HCT116 (cell line): ENCODE measurements at regions not wholly inside any gene's neighbourhood (a gene's known extent, or its start where the extent isn't known, plus 50 kb on each side); places are given as distances from the start of the nearest gene placed in this dataset.

Source experiments
- CTCF ChIP-seq, 3 experiments: fragments of 200-600 bp in 1 of 3; sonication (generic) in 1 of 3; IDR thresholded peaks in 2 of 3; conservative IDR thresholded peaks in 1 of 3; 2 replicates each; pipeline ENCODE4 v1.5.1; 2012 to 2017; ENCODE audit warnings: low read depth in 2 of 3, low read length in 2 of 3, antibody characterized with exemption in 1 of 3, borderline replicate concordance in 1 of 3, control low read depth in 1 of 3, mild to moderate bottlenecking in 1 of 3, mixed read lengths in 1 of 3, mixed run types in 1 of 3, moderate library complexity in 1 of 3; ENCODE audit not compliant: insufficient read depth in 1 of 3
- EGR1 ChIP-seq: IDR thresholded peaks from 2 replicates; pipeline ENCODE4 v1.6.1; 2012; ENCODE audit warnings: low read depth
- EZH2 ChIP-seq: fragments of 200-600 bp; sonication (generic); IDR thresholded peaks from 2 replicates; pipeline ENCODE4 v1.6.1; 2017; ENCODE audit warnings: antibody characterized with exemption, mixed run types
- FOSL1 ChIP-seq: IDR thresholded peaks from 2 replicates; pipeline ENCODE4 v1.6.1; 2012; ENCODE audit warnings: low read depth
- JUND ChIP-seq: IDR thresholded peaks from 2 replicates; pipeline ENCODE4 v1.6.1; 2012
- POLR2AphosphoS5 ChIP-seq: IDR thresholded peaks from 2 replicates; pipeline ENCODE4 v1.6.1; 2011; ENCODE audit warnings: mild to moderate bottlenecking, low read depth, low read length, moderate library complexity
- SIN3A ChIP-seq: IDR thresholded peaks from 2 replicates; pipeline ENCODE4 v1.6.1; 2012; ENCODE audit warnings: low read depth
- YY1 ChIP-seq: IDR thresholded peaks from 2 replicates; pipeline ENCODE4 v1.6.1; 2011; ENCODE audit warnings: low read length, low read depth, moderate library complexity, mild to moderate bottlenecking; ENCODE audit not compliant: insufficient replicate concordance; ENCODE audit errors: extremely low read depth

DNA sequence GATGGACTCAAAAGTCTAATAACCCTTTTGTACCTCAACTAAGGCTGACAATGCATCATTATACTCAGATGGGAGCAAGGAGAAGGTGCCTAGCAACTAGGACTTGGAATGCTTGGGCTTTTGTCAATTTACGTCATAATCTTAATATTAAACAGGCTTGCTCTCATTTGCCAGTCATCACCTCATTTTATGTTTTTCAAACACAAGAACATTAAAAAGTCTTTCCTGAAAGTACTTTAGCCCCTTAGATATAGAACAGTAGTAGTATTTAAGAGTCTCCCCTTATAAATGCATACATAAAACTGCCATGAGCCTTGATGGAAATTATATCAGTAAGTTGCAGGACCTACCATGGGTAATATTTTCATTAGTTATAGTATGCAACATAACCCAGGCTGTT is 150.7 kb upstream of the INTU start:
- TF ChIP-seq CTCF (IDR thresholded peaks at IDR 0.05 in 2 of 3, conservative IDR thresholded peaks at IDR 0.05 in 1 of 3; ENCODE audit: borderline replicate concordance in 1 of 3, insufficient read depth in 1 of 3, low read depth in 2 of 3, low read length in 2 of 3) (no peak), POLR2AphosphoS5 (no peak), JUND (no peak), YY1 (no peak), FOSL1 (no peak), SIN3A (no peak), EGR1 (no peak), EZH2 (no peak)
